Nucleus accumbens (tissue), 56 donors: ENCODE measurements at regions not wholly inside any gene's neighbourhood (a gene's known extent, or its start where the extent isn't known, plus 50 kb on each side); places are given as distances from the start of the nearest gene placed in this dataset.
"Not testable (repeated sequence)": the region's sequence is repeated elsewhere in the genome, so short reads cannot be mapped to it uniquely, and the experiment has no call there.

ENCODE experiments used
- DNase-seq, 56 donors: peaks; one replicate each; lab custom pipeline; 2025; lab: John Stamatoyannopoulos, UW

DNA sequence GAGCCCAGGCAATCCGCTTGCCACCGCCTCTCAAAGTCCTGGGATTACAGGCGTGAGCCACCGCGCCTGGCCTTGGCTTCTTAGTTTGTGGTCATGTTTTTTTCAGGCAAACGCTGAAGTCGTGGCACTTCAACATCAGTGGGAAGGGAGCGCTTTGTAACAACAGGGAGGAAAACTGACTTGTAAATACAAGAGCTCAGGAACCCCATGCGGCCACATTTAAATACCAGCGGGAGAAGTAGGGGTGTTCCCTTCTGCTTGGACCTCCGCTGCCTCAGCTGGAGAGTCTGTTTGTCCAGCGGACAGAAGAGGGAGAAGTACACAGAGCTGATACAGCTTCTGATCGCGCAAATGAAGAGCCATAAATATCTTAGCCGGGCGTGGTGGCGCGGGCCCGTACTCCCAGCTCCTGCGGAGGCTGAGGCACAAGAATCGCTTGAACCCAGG is 108.7 kb upstream of the KMT2C start:
- DNase-seq: no peak

DNA sequence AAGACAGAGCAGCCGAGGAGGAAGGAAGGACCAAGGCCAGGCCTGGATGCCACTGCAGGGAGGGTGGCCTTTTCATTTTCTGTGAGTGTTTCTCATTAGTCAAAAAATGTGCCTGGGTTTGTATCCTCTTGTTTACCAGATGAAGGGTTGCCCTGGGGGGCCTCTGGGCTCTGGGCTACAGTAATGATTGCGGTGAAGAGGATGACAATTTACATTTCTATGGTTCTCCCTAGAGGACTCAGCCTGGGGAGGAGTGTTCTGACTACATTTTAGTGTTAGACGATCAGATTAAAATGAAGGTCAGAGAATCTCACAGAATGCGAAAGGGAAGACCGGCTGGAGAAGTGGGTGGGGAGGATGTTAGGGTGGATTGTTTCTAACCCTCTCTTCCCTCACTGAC is 108.0 kb upstream of the KMT2C start:
- no peak for DNase-seq

DNA sequence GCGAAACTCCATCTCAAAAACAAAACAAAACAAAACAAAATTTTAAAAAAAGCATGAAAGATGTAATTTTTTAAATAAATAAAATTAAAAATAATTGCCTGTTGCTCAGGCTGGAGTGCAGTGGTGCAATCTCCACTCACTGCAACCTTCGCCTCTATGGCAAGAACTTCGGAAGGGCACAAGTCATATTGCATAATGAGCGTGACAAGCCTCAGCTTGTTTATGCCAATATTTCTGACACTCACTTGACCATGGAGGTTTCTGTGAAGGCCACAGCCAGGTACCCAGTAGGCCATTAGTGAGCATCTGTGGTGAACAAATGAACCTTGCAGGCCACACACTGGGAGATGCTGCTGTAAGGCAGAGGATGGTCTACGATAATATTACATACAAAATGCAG is 106.1 kb upstream of the KMT2C start:
- DNase-seq: no peak

DNA sequence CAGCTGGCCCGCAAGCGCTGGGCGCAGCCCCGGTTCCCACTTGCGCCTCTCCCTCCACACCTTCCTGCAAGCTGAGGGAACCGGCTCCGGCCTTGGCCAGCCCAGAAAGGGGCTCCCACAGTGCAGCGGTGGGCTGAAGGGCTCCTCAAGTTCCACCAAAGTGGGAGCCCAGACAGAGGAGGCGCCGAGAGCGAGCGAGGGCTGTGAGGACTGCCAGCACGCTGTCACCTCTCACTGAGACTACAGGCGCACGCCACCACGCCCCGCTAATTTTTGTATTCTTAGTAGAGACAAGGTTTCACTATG is 103.3 kb upstream of the KMT2C start:
- not testable (repeated sequence) for DNase-seq

DNA sequence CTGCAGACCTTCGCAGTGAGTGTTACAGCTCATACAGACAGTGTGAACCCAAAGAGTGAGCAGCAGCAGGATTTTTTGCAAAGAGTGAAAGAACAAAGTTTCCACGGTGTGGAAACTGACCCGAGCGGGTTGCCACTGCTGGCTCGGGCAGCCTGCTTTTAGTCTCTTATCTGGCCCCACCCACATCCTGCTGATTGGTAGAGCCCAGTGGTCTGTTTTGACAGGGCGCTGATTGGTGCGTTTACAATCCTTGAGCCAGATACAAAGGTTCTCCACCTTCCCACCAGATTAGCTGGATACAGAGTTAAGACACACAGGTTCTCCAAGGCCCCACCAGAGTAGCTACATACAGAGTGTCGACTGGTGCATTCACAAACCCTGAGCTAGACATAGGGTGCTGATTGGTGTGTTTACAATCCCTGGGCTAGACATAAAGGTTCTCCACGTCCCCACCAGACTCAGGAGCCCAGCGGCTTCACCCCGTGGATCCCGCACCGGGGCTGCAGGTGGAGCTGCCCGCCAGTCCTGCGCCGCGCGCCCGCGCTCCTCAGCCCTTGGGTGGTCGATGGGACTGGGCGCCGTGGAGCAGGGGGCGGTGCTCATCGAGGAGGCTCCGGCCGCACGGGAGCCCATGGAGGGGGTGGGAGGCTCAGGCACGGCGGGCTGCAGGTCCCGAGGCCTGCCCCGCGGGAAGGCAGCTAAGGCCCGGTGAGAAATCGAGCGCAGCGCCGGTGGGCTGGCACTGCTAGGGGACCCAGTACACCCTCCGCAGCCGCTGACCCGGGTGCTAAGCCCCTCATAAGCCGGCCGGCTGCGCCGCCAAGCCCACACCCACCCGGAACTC is 102.8 kb upstream of the KMT2C start:
- DNase-seq: not testable (repeated sequence)

DNA sequence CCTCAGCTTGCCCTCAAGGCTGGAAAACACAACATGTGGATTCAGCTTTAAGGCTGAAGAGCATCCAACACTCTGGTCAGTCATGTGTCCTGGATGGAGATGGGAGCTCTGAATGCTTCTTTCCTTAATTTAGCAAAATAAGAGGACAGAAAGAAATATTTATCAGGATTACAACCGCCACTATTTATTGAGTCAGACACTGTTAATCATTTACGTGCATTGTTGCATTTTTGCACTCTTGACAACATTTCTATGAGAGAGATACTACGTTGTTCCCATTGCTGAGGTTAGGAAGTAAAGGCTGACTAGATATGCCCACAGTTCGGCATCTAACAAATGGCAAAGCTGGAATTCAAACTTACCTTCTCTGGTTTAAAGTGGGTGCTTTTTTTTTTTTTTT is 101.8 kb upstream of the KMT2C start:
- DNase-seq: no peak

DNA sequence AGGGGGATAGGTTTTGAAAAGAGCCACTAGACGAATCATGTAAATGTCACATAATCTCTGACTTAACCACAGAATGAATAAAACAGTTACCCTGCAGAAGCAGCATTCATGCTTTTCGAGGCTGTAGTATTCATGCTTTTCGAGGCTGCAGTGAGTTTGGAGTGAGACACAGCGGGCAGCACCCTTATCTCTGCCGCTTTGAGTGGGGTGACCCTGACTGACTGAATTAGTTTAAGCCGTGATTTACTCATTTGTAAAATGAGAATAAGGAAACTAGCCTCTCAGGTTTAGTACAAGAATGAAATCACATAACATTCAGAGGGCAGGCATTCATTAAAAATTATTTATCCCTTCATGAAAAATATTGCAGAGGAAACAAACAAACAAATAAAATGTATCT is 92.8 kb upstream of the KMT2C start:
- no peak for DNase-seq

DNA sequence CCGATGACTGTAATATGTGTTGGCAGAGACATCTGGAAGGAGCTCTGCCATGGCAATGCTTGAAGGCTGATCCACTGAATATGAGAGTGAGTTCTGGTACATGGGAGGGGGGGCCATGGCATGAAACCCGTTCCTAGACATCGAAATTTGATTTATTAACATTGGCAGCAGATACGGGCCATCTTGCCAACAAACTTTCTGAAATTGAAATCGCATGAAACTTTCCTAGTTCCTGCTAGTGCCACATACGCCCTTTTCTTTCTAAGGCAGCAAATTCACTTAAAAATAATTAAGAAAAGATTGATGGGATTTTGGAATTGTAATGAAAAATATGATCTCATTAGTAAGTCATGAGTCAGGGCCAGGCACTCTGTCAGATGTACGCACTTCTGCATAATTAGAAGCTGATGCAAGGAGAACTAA is 91.8 kb upstream of the KMT2C start:
- DNase-seq: no peak

DNA sequence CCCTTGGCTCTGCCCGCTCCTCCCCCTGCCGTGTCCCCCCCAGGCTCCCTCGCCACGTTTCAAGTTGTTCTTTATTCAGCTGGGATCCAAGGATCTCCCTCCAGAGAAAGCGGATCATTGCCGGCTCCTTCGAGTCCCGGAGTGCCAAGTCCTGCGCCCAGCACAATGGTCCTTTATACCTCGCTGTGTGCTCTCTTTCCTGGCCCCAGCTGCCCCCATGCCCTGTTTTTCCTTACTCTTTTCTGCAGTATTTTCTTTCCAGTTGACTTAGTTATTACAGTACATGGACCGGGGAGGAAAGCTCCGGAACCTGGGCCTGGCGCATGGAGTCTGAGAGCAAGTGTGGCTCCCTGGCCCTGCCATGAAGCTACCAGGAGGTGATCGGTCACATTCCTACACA is 88.1 kb upstream of the KMT2C start:
- DNase-seq: peak in 35 of 56 donors; percentile 2 to 59 (median 23)

DNA sequence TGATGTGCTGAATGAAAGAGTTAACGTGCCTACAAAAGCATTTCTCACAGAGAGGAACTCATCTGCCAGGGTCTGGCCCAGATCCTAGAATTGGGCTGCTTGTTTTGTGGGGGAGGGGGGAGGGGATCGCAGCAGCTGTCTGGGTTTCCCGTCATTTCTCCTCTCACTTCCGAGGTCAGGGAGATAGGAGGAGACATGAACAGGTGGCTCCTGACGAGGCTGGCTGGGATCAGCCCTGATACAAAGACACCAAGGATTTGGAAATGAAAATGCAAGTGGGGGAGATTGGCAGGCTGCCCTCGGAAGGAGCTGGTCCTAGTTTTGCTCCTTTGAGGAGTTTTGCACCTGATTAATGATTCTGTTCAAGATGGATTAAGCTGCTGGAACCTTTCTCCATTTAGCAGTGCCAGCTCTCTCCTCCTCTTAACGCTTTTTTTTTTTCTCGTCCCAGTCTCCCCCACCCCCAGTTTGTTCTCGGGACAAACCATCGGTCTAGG is 86.8 kb upstream of the KMT2C start:
- peak in 48 of 56 donors; percentile 5 to 67 (median 31) for DNase-seq

DNA sequence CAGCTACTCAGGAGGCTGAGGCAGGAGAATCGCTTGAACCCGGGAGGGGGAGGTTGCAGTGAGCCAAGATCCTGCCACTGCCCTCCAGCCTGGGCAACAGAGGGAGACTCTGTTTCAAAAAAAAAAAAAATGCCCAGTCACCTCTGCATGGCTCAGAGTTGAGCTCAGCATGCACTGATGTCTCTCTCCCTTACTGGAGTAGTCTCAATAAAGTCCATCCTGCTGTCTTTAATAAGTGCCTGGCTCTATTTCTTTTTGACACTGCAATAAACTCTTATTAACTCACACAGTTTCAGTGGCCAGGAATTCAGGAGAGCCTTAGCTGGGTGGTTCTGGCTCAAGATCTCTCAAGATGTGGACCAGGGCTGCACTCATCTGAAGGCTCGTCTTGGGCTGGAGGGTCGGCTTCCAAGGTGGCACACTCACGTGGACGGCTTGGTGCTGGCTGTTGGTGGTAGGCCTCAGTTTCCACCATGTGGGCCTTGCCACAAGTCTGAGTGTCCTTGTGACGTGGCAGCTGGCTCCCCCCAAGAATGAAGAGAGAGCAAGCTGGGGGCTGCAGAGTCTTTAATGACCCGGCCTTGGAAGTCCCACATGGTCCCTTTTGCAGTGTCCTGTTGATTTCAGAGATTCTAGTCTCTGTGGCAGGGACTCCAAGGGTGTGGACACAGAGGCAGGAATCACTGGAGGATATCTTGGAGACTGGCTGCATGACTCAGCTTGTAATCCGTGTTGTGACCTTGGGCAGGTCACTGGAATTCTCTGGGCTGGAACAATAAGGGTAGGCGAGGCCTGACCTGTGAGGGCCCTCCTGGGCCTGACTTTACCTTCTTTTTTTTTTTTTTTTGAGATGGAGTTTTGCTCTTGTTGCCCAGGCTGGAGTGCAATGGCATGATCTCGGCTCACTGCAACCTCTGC is 85.9 kb upstream of the KMT2C start:
- no peak for DNase-seq

DNA sequence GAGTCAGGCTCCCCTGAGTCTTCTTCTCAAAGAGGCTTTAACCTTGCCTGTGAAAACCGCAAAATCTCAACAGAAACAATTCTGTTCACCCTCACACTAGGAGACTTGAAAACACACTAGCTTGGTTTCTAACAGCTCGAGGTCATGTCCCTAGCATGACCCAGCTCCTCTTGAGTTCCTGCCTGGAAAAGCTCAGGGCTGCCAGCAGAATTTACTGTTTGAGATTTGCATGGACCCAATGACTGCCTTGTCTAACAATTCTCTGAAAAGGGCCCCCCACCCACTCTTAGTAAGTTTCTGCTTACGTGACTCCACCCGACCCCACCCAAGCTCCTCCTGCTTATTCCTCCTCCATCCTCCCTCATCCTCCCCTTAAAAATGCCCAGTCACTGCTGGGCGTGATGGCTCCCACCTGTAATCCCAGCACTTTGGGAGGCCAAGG is 85.1 kb upstream of the KMT2C start:
- no peak for DNase-seq

DNA sequence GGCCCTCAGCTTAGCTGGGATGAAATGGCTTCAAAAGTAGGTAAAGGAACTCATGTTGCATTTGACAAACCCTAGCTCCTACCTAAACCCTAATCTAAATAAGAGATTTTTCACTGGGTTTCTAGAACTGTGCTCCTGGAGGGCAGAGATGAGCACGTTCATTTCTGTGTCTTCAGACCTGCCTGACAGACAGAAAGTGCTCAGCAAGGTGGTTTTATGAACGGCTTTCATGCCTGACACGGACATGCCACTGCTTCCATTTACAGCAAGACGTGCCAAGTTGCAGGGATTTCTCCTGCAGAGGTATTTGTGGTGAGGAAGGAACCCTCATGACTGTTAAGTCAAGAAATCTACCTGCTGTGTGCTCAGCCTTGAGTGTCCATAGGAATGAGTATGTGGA is 83.5 kb upstream of the KMT2C start:
- DNase-seq: no peak

DNA sequence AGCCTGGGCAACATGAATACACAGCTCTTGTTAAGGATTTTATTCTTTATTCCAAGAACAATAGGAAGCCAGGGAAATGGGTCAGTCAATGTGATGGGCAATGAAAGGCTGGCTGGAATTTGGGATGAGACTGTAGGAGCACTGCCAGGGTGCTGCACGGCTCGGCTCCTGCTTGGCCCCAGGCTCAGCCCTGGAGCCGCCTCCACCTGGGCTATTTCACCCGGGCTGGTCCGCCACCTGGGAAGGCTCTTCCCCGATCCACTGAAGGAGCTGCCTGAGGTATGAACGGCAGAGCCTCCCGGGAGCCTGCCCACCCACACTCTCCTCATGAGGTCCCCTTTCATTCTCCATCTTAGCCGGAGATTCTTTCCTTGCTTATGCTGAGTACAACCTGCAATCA is 80.4 kb upstream of the KMT2C start:
- no peak for DNase-seq

DNA sequence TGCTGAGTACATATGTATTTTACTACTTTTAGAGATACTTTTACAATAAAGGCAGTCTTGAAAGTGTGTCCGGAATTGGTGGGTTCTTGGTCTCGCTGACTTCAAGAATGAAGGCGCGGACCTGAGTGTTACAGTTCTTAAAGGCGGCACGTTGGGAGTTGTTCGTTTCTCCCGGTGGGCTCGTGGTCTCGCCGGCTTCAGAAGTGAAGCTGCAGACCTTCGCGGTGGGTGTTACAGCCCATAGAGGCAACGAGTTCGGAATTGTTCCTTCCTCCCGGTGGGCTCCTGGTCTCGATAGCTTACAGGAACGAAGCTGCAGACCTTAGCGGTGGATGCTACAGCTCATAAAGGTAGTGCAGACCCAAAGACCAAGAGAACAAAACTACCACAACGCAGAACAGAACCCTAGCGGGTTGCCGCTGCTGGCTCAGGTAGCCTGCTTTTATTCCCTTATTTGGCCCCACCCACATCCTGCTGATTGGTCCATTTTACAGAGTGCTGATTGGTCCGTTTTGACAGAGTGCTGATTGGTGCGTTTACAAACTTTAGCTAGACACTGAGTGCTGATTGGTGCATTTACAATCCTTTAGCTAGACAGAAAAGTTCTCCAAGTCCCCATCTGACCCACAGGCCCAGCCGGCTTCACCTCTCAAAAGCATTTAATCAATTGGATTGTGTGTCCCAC is 79.6 kb upstream of the KMT2C start:
- DNase-seq: not testable (repeated sequence)

DNA sequence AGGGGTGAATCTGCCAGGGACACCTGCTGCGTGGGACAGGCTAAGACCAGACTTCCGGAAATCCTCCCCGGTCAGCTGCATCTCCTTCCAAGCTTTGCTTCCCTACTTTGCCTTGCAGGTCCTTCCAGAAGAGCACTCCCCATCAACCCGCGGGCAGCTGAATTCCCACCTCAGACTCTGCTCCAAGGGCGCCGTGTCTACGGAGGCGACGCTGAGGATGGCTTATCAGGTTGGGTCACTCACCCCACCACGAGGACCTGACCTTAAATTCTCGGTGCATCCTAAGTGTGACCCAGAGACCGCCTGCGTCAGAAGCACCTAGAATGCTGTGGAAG is 78.9 kb upstream of the KMT2C start:
- no peak for DNase-seq

DNA sequence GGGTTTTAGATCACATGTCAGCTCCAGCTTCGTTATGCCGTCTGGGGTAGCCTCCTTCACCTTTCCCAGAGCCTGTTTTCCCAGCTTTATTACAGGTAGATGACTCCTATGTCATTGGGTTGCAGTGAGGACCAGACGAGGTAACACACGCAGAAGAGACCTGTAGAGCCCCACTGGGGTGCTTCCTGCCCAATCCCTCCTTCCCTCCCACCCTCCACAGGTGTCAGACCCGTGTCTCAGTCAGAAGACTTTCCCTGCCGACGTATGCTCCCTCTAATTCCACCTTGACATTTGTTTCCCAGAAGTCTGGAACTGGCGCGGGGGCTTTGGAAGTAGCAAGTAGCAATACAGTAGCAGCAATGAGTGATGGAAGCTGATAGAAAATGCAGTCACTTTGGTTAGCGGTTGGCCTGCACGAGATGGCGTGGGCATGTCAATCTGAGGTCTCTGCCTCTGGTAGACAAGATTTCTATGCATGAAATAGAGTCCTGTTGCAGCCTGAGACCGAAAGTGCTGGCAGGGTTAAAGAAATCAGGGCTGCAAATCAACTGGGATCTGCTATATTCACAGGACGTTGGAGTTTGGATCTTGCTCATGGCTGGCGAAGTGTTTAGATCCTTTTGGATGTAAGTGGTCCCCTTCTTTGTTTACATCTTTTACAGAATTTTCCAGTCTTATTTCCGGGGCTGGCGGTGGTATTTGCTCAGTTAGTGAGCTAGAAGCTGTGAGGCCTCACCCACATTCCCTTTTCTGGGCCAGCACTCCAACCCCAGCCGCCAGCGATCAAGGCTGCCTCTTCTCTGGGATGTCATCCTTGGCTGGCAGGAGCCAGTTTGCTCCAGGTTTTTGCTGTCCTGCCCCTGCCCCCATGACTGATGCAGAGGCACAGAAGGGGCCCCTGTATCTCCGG is 78.3 kb upstream of the KMT2C start:
- DNase-seq: no peak

DNA sequence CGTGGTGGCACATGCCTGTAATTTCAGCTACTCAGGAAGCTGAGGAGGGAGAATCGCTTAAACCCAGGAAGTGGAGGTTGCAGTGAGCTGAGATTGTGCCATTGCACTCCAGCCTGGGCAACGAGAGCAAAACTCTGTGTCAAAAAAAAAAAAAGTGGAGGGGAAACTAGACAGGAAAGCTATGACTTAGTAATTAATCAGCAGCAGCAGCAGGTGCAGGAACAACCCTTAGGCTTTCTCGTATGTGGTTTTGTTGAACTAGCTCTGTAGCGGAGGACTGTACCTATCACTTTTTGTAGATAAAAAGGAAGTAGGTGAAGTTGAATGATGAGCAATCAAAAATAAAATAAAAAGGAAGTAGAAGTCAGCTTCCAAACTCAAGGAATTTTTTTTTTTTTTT is 76.9 kb upstream of the KMT2C start:
- DNase-seq: no peak

DNA sequence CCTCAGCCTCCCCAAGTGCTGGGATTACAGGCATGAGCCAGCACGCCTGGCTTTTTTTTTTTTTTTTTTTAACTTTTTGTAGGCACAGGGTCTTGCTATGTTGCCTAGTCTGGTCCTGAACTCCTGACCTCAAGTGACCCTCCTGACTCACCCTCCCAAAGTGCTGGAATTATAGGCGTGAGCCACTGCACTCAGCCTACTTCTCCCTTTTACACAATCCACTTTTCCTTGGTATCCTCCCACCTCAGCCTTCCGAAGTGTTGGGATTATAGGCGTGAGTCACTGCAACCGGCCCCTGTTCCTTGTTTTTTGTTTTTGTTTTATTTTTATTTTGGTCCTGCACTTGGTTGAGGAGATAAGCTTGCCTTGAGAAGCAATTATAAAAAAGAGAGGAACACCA is 75.9 kb upstream of the KMT2C start:
- no peak for DNase-seq

DNA sequence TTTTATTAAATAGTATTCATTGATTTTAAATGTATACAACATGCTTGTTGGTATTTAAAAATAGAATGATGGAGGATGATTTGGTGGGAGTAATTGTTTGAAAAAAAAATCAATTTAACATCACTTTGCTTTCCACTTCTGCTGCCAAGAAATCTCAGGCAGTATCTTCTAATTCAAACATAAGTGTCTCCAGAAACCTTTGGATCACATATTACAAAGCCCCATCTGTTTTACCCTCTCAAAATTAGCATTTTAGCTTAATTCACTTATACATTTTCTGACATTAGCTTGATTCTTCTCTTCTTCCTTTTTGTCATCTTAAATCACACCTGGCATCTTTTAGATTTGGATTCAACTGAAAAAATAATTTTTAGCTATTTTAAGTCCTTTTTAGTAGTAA is 72.9 kb upstream of the KMT2C start:
- no peak for DNase-seq
